ENCODE measurements at regions not wholly inside any gene's neighbourhood (a gene's known extent, or its start where the extent isn't known, plus 50 kb on each side); places are given as distances from the start of the nearest gene placed in this dataset.

GRCh38 chr15:48021336-48022086 lies 99.3 kb upstream of the SLC24A5 start:
- TF ChIP-seq EZH2 (IDR thresholded peaks at IDR 0.05; ENCODE audit: borderline replicate concordance) (no peak), CTCF (IDR thresholded peaks at IDR 0.05; ENCODE audit: poor library complexity) (no peak)
